GM21423 (cell line): ENCODE measurements at regions not wholly inside any gene's neighbourhood (a gene's known extent, or its start where the extent isn't known, plus 50 kb on each side); places are given as distances from the start of the nearest gene placed in this dataset.
"Not testable (repeated sequence)": the region's sequence is repeated elsewhere in the genome, so short reads cannot be mapped to it uniquely, and the experiment has no call there.

Experiments used
- ATAC-seq: cut with Tn5 transposase; IDR thresholded peaks from one replicate; pipeline ENCODE4 v1.9.1; 2021; ENCODE audit warnings: mild to moderate bottlenecking, moderate library complexity; ENCODE audit not compliant: unreplicated experiment

GRCh38 chr4:27813226-27813625 lies 952.6 kb downstream of the STIM2 start:
- not testable (repeated sequence) for ATAC-seq

GRCh38 chr4:27813699-27814425 lies 953.2 kb downstream of the STIM2 start:
- ATAC-seq, result peak; percentile 84

DNA sequence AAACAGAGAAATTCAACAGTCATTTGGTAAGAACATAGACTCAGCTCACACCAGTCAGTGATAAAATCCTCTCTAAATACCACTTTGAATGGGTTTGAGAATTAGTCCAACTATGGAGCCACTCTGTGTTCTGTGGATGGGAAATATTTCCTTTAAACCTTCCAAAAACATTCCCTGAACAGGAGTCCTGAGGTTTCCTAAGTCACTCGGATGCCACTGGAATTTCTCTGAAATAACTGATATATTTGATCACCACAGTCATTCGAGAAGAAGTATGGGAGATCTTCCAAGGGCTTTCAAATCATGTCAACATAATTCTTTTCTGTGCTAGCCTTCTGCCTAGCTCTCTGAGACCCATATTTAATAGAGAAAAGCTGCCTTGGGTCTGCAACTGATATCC lies 958.6 kb downstream of the STIM2 start:
- no peak for ATAC-seq

DNA sequence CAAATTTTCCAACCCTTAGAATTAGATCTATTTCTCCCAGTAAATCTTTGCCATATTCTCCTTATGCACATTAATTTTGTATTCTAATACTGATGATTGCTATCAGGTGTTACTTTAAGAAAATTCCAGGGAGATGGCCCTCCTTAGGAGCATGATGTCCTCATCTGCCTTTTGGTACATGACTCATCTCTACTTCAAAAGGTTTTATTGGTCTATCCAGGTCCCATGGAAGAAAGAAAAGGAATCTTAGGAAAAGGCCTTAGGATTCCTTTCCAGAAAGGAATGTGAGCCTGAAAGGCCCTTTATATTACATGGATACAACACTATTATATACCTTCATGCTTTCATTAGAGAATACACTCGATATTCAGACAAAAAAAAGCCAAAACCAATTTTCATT lies 968.2 kb downstream of the STIM2 start:
- no peak for ATAC-seq

DNA sequence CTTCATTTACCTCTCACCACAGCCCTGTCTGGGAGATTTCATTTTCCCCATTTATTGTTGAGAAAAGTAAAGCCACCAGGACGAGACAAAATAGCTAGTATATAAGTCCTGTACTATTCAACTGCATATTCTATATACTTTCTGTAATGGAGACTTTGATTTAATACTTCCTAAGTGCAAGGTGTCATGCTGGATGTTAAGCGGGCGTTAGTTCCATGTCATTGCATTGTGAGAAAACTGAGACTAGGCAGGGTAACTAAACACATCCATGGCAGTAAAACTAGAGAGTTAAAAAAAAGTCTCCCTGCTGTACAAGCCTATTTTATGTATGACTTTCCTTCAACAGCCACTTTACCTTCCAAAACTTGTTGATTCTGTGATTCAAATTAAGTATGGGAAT lies 969.6 kb downstream of the STIM2 start:
- no peak for ATAC-seq

- ATAC-seq, result no peak
Observed at GRCh38 chr4:27835851-27836250, 975.2 kb downstream of the STIM2 start.

DNA sequence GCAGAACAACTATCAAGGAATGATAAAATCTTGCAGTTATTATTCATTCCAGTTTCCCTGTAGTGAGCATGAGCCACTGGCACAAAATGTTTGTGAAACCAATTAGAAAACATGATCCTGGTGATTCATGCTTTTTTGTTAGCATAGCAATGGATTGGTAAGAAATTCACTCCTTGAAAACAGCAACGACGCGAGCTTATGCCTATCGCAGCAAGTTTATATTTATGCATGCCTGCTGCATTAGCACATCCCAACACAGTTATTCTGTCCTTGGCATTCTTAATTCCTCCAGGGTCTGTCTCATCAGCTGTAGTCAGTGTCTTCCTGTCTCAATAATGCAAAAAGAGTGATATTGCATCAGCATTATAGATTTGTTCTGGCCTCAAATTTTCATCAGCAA lies 975.9 kb downstream of the STIM2 start:
- no peak for ATAC-seq

DNA sequence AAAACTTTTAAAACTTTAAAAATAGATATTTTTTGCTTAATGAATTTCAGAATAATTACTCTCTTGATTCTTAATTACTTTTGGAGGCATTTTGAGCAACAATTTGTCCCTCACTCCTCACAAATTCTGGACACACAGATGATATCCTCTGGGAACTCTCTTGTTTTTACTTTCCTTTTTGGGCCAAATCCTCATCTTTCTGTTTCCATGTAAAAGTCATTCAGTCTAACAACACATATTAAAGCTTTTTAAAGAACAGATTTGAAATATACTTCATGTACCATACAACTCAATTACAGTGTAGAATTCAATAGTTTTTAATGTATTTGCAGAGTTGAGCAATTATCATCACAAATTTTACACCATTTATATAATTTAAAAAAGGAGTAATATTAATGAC lies 983.1 kb downstream of the STIM2 start:
- ATAC-seq, result no peak

DNA sequence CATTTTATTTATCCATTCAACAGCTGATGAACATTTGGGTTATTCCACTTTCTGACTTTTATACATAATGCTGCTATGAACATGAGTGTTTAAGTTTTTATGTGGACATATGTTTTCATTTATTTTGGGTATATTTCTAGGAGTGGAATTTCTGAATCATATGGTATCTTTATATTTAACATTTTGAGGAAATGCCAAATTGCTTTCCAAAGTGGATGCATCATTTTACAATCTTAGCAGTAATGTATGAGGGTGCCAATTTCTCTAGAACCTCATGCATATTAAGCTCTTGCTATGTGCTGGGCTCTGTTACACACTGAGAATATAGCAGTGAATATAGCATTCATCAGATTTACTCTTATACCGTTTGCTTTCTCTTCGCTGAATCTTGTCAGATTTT lies 983.7 kb downstream of the STIM2 start:
- no peak for ATAC-seq

GRCh38 chr4:27846951-27847350 lies 986.3 kb downstream of the STIM2 start:
- ATAC-seq, result no peak

DNA sequence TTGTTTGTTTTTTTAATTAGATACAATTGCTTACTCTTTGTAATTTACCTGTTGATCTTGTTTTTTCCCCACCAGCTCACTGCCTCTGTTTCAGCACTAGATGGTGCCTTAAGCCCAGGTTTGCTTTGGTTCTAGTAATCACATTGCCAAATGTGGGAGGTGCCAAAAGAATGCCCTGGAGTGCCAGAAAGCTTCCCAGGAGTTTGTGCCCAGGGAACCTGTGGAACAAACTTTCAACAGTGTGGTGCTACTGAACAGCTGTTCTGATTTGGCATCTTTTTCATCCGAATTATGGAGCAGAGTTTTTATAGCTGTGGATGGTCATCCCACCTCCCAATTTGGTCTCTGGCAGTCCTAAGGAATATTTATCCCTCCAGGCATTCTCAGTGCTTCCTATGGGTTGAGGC lies 1000.7 kb downstream of the STIM2 start:
- no peak for ATAC-seq

DNA sequence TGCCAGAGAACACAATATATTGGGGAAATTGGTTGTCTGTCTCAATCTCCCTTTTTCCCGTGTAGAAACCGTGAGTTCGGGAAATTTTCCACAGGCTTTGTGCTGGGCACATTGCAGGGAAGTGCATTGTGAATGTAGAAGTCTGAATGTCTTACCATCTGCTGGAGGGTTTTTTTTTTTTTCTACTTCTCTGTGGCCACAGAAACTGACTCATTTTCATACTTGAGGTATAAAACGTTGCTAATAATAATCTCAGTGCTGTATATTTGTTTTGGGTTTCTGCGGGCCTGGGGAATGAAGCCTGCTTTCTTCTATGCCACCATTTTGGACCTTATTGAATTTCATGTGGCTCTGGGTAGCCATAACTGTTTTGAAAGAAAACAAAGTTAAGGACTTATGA lies 1001.2 kb downstream of the STIM2 start:
- peak; percentile 90 for ATAC-seq

DNA sequence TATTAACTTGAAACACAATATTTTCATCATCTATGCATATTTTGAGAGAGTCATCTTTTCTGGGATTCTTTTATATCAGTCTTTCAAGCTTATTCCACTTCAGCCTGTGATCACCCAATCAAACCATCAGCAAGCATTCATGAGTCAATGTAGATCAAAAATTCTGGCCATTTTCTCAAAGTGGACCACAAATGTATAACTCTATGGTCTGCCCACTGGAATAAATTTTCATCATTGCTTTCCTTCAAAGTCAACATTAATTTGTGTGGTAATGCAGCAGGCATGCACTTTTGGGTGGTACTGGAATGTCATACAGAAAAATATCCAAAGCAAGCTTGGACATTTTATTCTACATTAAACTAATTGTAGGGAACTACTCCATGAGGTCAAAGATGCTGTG lies 1013.0 kb downstream of the STIM2 start:
- ATAC-seq, result no peak

- peak; percentile 80 for ATAC-seq
Observed at GRCh38 chr4:27881705-27882104, 1021.1 kb downstream of the STIM2 start.

GRCh38 chr4:27886120-27886519 lies 1025.5 kb downstream of the STIM2 start:
- no peak for ATAC-seq

- ATAC-seq, result no peak
Observed at GRCh38 chr4:27887646-27888045, 1027.0 kb downstream of the STIM2 start.

- no peak for ATAC-seq
Observed at GRCh38 chr4:27888505-27888904, 1027.9 kb downstream of the STIM2 start.

GRCh38 chr4:27894951-27895350 lies 1034.3 kb downstream of the STIM2 start:
- no peak for ATAC-seq

- no peak for ATAC-seq
Observed at GRCh38 chr4:27908356-27908755, 1047.7 kb downstream of the STIM2 start.

GRCh38 chr4:27910227-27910626 lies 1049.6 kb downstream of the STIM2 start:
- no peak for ATAC-seq

DNA sequence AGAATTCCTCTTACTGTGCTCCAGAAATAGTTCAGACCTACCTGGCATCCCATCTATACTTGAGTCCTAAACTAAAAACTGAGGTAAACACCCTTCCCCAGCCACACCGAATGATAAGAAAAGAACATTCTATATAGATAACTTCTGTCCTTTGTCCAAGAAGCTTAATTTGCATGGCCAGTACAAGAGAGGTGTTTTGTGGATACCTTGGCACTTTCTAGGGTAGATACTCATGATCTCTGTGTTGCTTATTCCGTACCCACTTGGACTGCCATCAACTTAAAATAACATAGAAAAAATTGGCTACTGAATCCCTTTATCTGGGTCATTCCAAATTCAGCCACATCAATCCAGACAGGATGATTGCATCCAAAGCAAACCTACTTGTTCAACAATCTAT lies 1050.4 kb downstream of the STIM2 start:
- no peak for ATAC-seq

DNA sequence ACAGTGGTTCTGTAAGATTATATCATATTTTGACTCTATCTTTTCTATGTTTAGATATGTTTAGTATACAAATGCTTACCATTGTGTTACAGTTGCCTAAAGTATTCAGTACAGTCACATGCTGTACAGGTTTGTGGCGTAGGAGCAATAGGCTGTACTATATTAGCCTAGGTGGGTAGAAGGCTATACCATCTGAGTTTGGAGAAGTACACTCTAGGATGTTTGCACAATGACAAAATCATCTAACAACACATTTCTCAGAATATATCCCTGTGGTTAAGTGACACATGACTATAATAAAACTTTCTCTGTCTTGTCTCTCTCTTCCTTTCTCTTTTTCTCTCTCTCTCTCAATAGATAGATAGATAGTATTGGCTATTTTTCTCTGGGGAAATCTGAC lies 1053.1 kb downstream of the STIM2 start:
- no peak for ATAC-seq

- no peak for ATAC-seq
Observed at GRCh38 chr4:27915822-27916221, 1055.2 kb downstream of the STIM2 start.
